ENCODE measurements at regions not wholly inside any gene's neighbourhood (a gene's known extent, or its start where the extent isn't known, plus 50 kb on each side); places are given as distances from the start of the nearest gene placed in this dataset.

GRCh38 chr11:22555881-22556280 lies 69.7 kb downstream of the FANCF start:
- Mint-ChIP-seq H3K27me3 (ENCODE audit: insufficient read depth) (no peaks in the 10 kb centered on the region), H3K36me3 (ENCODE audit: low read depth) (no peaks in the 10 kb centered on the region), H3K27ac (no peak overlapping the region), H3K9me3 (peaks cover 27% of the 10 kb centered on the region), H3K4me3 (no peak overlapping the region), H3K4me1 (ENCODE audit: low read depth) (no peaks in the 10 kb centered on the region)
- no peak for TF ChIP-seq CTCF (IDR thresholded peaks at IDR 0.05)
- DNase-seq, result no peak

DNA sequence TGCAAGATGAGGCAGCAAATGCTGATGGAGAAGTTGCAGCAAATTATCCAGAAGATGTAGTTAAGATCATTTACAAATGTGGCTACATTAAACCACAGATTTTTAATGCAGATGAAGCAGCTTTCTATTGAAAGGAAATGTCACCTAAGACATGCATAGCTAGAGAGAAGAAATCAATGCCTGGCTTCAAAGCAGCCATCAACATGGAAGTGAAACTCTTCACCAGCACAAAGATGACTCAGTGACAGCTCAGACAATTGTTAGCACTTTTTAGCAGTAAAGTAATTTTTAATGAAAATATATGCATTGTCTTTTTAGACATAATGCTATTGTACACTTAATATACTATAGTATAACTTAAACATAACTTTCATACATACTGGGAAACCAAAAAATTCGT lies 71.4 kb downstream of the FANCF start:
- DNase-seq, result no peak
- peaks cover 42% of the 10 kb centered on the region for H3K9me3 Mint-ChIP-seq
- H3K27ac Mint-ChIP-seq, result no peak overlapping the region
- no peaks in the 10 kb centered on the region for H3K27me3 Mint-ChIP-seq (ENCODE audit: insufficient read depth)
- no peak for TF ChIP-seq CTCF (IDR thresholded peaks at IDR 0.05)
- no peak overlapping the region for H3K4me3 Mint-ChIP-seq
- H3K4me1 Mint-ChIP-seq (ENCODE audit: low read depth), result no peaks in the 10 kb centered on the region
- no peaks in the 10 kb centered on the region for H3K36me3 Mint-ChIP-seq (ENCODE audit: low read depth)

DNA sequence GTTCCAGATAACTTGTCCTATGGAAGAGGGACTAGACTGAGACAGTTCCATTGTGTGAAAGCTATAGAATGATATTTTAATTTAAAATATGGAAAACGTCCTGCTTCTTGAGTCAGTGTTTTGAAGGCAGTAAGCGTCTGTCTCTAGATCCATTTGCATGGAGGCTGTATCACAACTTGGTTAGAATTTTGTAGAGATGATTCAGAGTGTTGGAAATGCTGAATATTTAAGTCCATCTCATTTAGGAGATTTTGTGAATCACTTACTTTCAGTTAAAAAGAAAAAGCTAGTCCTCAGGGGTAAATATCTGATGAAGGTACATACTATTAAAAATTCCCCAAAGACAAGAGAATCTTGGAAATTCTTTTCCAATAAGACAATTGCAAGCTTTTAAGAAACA lies 72.7 kb downstream of the FANCF start:
- H3K36me3 Mint-ChIP-seq (ENCODE audit: low read depth), result no peaks in the 10 kb centered on the region
- H3K4me1 Mint-ChIP-seq (ENCODE audit: low read depth), result no peaks in the 10 kb centered on the region
- H3K27me3 Mint-ChIP-seq (ENCODE audit: insufficient read depth), result no peaks in the 10 kb centered on the region
- H3K27ac Mint-ChIP-seq, result no peak overlapping the region
- H3K4me3 Mint-ChIP-seq, result no peak overlapping the region
- no peak for TF ChIP-seq CTCF (IDR thresholded peaks at IDR 0.05)
- peaks cover 51% of the 10 kb centered on the region for H3K9me3 Mint-ChIP-seq
- no peak for DNase-seq

DNA sequence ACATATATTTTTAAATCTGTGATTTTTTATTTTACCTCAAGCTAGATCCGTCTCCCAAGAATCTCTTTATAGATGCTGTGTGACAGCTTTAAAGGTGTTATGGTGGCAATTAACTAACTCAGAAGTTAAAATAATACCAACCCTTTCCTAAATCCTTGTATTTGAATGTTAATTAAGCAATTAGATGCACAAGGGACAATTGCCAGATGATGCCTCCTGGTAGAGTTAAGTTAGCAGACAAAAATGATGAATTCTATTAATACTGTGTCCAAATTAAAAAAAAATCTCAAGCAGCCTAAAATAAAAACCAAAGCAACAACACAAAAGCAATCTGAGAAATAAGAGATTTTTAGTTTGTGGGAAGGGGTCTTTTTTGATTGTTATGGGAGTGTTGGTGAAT lies 78.9 kb downstream of the FANCF start:
- no peaks in the 10 kb centered on the region for H3K4me1 Mint-ChIP-seq (ENCODE audit: low read depth)
- no peak overlapping the region for H3K4me3 Mint-ChIP-seq
- no peaks in the 10 kb centered on the region for H3K27me3 Mint-ChIP-seq (ENCODE audit: insufficient read depth)

DNA sequence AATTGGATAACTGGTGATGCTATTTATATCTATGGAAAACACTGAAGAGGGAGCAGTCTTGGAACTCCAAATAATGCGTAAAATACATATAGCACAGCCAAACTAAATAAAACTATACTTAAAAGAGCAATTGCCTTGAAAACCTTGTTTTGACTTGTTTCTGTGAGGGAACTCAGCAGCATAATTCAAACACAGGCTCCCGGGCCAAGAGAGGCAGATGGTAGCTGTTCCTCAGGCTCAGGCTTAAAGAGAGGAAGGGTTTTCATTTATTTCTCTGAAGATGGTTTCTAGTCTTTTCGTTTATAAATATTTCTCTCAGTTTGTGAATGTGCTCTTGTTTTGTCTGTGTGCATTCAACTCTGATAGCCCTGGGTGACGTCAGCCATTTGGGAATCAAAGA lies 82.4 kb downstream of the FANCF start:
- no peaks in the 10 kb centered on the region for H3K4me1 Mint-ChIP-seq (ENCODE audit: low read depth)
- H3K4me3 Mint-ChIP-seq, result no peak overlapping the region
- DNase-seq, result no peak
- peaks cover 16% of the 10 kb centered on the region for H3K9me3 Mint-ChIP-seq
- no peak overlapping the region for H3K27ac Mint-ChIP-seq
- H3K36me3 Mint-ChIP-seq (ENCODE audit: low read depth), result no peaks in the 10 kb centered on the region
- no peak for TF ChIP-seq CTCF (IDR thresholded peaks at IDR 0.05)
- H3K27me3 Mint-ChIP-seq (ENCODE audit: insufficient read depth), result no peaks in the 10 kb centered on the region

More for the DNA sequence above, 78.9 kb downstream of the FANCF start:
- no peak for DNase-seq
- no peak overlapping the region for H3K27ac Mint-ChIP-seq
- H3K9me3 Mint-ChIP-seq, result peaks cover 33% of the 10 kb centered on the region
- no peak for TF ChIP-seq CTCF (IDR thresholded peaks at IDR 0.05)
- no peaks in the 10 kb centered on the region for H3K36me3 Mint-ChIP-seq (ENCODE audit: low read depth)

DNA sequence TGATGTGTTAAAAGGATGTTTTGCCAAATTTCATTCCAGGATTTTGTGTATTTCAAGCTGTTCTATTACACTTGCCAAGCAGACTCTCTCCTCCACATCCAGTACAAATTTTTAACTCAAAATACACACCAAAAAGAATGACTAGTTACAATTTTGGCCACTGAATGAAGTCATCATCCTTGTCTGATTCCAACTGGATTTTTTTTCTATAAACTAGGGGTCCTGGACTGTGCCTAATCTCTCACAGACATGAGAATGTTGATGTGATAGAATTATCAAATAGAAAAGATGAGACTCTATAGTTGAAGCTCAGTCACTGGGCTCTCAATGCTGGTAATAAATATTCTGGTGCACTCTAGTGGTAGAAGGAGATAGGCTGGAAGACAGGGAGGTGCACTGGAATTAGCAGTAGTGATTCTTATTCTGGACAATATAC lies 85.8 kb downstream of the FANCF start:
- no peaks in the 10 kb centered on the region for H3K4me1 Mint-ChIP-seq (ENCODE audit: low read depth)
- no peaks in the 10 kb centered on the region for H3K27me3 Mint-ChIP-seq (ENCODE audit: insufficient read depth)
- H3K9me3 Mint-ChIP-seq, result peaks cover 9% of the 10 kb centered on the region
- DNase-seq, result no peak
- no peaks in the 10 kb centered on the region for H3K36me3 Mint-ChIP-seq (ENCODE audit: low read depth)
- H3K4me3 Mint-ChIP-seq, result no peak overlapping the region
- no peak for TF ChIP-seq CTCF (IDR thresholded peaks at IDR 0.05)
- H3K27ac Mint-ChIP-seq, result no peak overlapping the region
